ENCODE measurements at regions not wholly inside any gene's neighbourhood (a gene's known extent, or its start where the extent isn't known, plus 50 kb on each side); places are given as distances from the start of the nearest gene placed in this dataset.

DNA sequence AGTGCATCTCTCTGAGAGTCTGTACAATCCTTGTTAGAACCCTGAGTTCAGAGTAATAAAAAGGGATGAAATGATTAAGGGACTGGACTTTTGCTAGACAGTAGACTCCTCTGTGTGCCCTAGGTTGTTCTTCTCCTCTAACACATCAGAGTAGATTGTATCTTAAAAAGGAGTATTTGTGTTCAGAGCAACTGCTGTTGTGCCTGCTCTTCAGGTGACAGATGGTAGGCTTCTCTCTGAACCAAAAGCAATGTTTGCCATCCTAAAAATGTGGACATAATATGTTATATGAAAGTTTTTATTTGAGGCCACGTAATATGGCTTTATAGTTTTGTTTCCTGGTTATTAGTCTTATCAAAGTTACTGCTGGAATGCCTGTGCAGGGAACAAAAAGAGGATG is 588.6 kb upstream of the FAT1 start:
- H4K20me1 ChIP-seq (ENCODE audit: control insufficient read depth, extremely low read depth, insufficient read depth, low read length) = no peaks in the 10 kb centered on the region
- no peaks in the 10 kb centered on the region for H3K79me2 ChIP-seq (ENCODE audit: control insufficient read depth, insufficient read depth, low read length)
- dilution Hi-C loops (cut with MboI; ENCODE audit: extremely low pct_ligation_motif_present, low sequenced_read_pairs) = no loop called here
- no peak overlapping the region for H3K9ac ChIP-seq (ENCODE audit: control insufficient read depth, extremely low read depth, insufficient read depth, low read length)
- H2AFZ ChIP-seq (ENCODE audit: control insufficient read depth, low read length) = no peak overlapping the region
- H3K9me1 ChIP-seq (ENCODE audit: control insufficient read depth, extremely low read depth, insufficient read depth, low read length) = no peaks in the 10 kb centered on the region
- H3K4me1 ChIP-seq (ENCODE audit: control insufficient read depth, extremely low read depth, insufficient read depth, low read length) = peaks cover 22% of the 10 kb centered on the region
- FAIRE-seq = no peak
- TF ChIP-seq, protein P1, sequence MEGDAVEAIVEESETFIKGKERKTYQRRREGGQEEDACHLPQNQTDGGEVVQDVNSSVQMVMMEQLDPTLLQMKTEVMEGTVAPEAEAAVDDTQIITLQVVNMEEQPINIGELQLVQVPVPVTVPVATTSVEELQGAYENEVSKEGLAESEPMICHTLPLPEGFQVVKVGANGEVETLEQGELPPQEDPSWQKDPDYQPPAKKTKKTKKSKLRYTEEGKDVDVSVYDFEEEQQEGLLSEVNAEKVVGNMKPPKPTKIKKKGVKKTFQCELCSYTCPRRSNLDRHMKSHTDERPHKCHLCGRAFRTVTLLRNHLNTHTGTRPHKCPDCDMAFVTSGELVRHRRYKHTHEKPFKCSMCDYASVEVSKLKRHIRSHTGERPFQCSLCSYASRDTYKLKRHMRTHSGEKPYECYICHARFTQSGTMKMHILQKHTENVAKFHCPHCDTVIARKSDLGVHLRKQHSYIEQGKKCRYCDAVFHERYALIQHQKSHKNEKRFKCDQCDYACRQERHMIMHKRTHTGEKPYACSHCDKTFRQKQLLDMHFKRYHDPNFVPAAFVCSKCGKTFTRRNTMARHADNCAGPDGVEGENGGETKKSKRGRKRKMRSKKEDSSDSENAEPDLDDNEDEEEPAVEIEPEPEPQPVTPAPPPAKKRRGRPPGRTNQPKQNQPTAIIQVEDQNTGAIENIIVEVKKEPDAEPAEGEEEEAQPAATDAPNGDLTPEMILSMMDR (optimal IDR thresholded peaks at IDR 0.05 in 1 of 3, IDR thresholded peaks at IDR 0.05 in 1 of 3, conservative IDR thresholded peaks at IDR 0.05 in 1 of 3; ENCODE audit: extremely low read depth in 1 of 3, insufficient read depth in 2 of 3, low read length in 3 of 3) = no peak
- TF ChIP-seq EZH2 (IDR thresholded peaks at IDR 0.05; ENCODE audit: low read length) = no peak
- no peaks in the 10 kb centered on the region for H3K9me3 ChIP-seq (ENCODE audit: control insufficient read depth, low read depth, low read length)
- no peak for DNase-seq (ENCODE audit: low read depth, low spot score)
- H3K4me2 ChIP-seq (ENCODE audit: control insufficient read depth, extremely low read depth, insufficient read depth, low read depth, low read length) = no peak overlapping the region
- H3K36me3 ChIP-seq (ENCODE audit: control insufficient read depth in 2 of 2, extremely low read depth in 1 of 2, insufficient read depth in 2 of 2, low read length in 2 of 2) = peaks cover 0 to 1% of the 10 kb centered on the region in 2 experiments
- H3K27me3 ChIP-seq (ENCODE audit: control insufficient read depth, extremely low read depth, insufficient read depth, low read length) = no peaks in the 10 kb centered on the region
- H3K27ac ChIP-seq (ENCODE audit: control insufficient read depth, insufficient read depth, low read length) = no peak overlapping the region
- H3K4me3 ChIP-seq (ENCODE audit: control insufficient read depth in 2 of 3, extremely low read depth in 1 of 3, insufficient read depth in 2 of 3, low read depth in 1 of 3, low read length in 3 of 3) = no peak overlapping the region

GRCh38 chr4:187317799-187318198 is 594.1 kb upstream of the FAT1 start:
- no peak overlapping the region for H3K4me2 ChIP-seq (ENCODE audit: control insufficient read depth, extremely low read depth, insufficient read depth, low read depth, low read length)
- H3K79me2 ChIP-seq (ENCODE audit: control insufficient read depth, insufficient read depth, low read length) = no peaks in the 10 kb centered on the region
- no peaks in the 10 kb centered on the region for H3K27me3 ChIP-seq (ENCODE audit: control insufficient read depth, extremely low read depth, insufficient read depth, low read length)
- peaks cover 0 to 3% of the 10 kb centered on the region in 2 experiments for H3K36me3 ChIP-seq (ENCODE audit: control insufficient read depth in 2 of 2, extremely low read depth in 1 of 2, insufficient read depth in 2 of 2, low read length in 2 of 2)
- H3K9me1 ChIP-seq (ENCODE audit: control insufficient read depth, extremely low read depth, insufficient read depth, low read length) = no peaks in the 10 kb centered on the region
- H2AFZ ChIP-seq (ENCODE audit: control insufficient read depth, low read length) = no peak overlapping the region
- dilution Hi-C loops (cut with MboI; ENCODE audit: extremely low pct_ligation_motif_present, low sequenced_read_pairs) = no loop called here
- DNase-seq (ENCODE audit: low read depth, low spot score) = no peak
- no peaks in the 10 kb centered on the region for H3K9me3 ChIP-seq (ENCODE audit: control insufficient read depth, low read depth, low read length)
- no peak for TF ChIP-seq EZH2 (IDR thresholded peaks at IDR 0.05; ENCODE audit: low read length)
- TF ChIP-seq, protein P1 (optimal IDR thresholded peaks at IDR 0.05 in 1 of 3, IDR thresholded peaks at IDR 0.05 in 1 of 3, conservative IDR thresholded peaks at IDR 0.05 in 1 of 3; ENCODE audit: extremely low read depth in 1 of 3, insufficient read depth in 2 of 3, low read length in 3 of 3) = no peak
- no peak overlapping the region for H3K9ac ChIP-seq (ENCODE audit: control insufficient read depth, extremely low read depth, insufficient read depth, low read length)
- no peak for FAIRE-seq
- no peak overlapping the region for H3K4me3 ChIP-seq (ENCODE audit: control insufficient read depth in 2 of 3, extremely low read depth in 1 of 3, insufficient read depth in 2 of 3, low read depth in 1 of 3, low read length in 3 of 3)
- no peak overlapping the region for H3K27ac ChIP-seq (ENCODE audit: control insufficient read depth, insufficient read depth, low read length)
- H3K4me1 ChIP-seq (ENCODE audit: control insufficient read depth, extremely low read depth, insufficient read depth, low read length) = no peaks in the 10 kb centered on the region
- no peaks in the 10 kb centered on the region for H4K20me1 ChIP-seq (ENCODE audit: control insufficient read depth, extremely low read depth, insufficient read depth, low read length)
